ENCODE measurements at regions not wholly inside any gene's neighbourhood (a gene's known extent, or its start where the extent isn't known, plus 50 kb on each side); places are given as distances from the start of the nearest gene placed in this dataset.

DNA sequence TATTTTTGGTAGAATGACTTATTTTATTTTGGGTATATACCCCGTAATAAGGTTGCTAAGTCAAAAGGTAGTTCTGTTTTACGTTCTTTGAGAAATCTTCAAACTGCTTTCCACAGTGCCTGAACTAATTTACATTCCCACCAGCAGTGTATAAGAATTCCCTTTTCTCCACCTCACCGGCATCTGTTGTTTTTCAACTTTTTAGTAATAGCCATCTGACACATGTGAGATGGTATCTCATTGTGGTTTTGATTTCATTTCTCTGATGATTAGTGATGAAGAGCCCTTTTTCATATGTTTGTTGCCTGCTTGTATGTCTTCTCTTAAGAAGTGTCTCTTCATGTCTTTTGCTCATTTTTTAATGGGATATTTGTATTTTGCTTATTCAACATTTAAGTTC lies 215.2 kb upstream of the TFPI start:
- Histone ChIP-seq H3K9me2 (replicated peaks; ENCODE audit: low read length) (no peaks in the 10 kb centered on the region), H3K4me3 (ENCODE audit: low read length) (no peak overlapping the region), H3K9ac (ENCODE audit: low read length) (no peak overlapping the region), H3K9me3 (ENCODE audit: low read length) (no peaks in the 10 kb centered on the region), H3K27me3 (ENCODE audit: low read length) (no peaks in the 10 kb centered on the region), H3K27ac (ENCODE audit: low read length) (no peak overlapping the region), H3K4me1 (ENCODE audit: insufficient read depth, low read length) (peaks cover 6% of the 10 kb centered on the region), H2AFZ (ENCODE audit: low read length) (no peak overlapping the region), H3K4me2 (ENCODE audit: low read length) (no peak overlapping the region), H3K79me2 (ENCODE audit: low read length) (no peaks in the 10 kb centered on the region), H3K36me3 (ENCODE audit: low read depth, low read length) (no peaks in the 10 kb centered on the region), H4K20me1 (ENCODE audit: low read length) (no peaks in the 10 kb centered on the region), H3F3A (ENCODE audit: low read length, unreplicated experiment) (no peaks in the 10 kb centered on the region)
- POLR2A ChIA-PET (ENCODE audit: unreplicated experiment) = no interaction called here
- no peak for DNase-seq
- CTCF ChIA-PET = no interaction called here
- no peak for ATAC-seq
- TF ChIP-seq EZH2phosphoT487 (IDR thresholded peaks at IDR 0.05; ENCODE audit: borderline replicate concordance, low read length) = no peak
- TF ChIP-seq, protein P1, sequence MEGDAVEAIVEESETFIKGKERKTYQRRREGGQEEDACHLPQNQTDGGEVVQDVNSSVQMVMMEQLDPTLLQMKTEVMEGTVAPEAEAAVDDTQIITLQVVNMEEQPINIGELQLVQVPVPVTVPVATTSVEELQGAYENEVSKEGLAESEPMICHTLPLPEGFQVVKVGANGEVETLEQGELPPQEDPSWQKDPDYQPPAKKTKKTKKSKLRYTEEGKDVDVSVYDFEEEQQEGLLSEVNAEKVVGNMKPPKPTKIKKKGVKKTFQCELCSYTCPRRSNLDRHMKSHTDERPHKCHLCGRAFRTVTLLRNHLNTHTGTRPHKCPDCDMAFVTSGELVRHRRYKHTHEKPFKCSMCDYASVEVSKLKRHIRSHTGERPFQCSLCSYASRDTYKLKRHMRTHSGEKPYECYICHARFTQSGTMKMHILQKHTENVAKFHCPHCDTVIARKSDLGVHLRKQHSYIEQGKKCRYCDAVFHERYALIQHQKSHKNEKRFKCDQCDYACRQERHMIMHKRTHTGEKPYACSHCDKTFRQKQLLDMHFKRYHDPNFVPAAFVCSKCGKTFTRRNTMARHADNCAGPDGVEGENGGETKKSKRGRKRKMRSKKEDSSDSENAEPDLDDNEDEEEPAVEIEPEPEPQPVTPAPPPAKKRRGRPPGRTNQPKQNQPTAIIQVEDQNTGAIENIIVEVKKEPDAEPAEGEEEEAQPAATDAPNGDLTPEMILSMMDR (conservative IDR thresholded peaks at IDR 0.05; ENCODE audit: low read depth, low read length) = no peak
- no peak for TF ChIP-seq EZH2 (IDR thresholded peaks at IDR 0.05; ENCODE audit: low read length, unreplicated experiment)
- intact Hi-C loops (cut with micrococcal nuclease) = no loop called here
- no TSS peak for BruUV-seq (replicated peaks)

DNA sequence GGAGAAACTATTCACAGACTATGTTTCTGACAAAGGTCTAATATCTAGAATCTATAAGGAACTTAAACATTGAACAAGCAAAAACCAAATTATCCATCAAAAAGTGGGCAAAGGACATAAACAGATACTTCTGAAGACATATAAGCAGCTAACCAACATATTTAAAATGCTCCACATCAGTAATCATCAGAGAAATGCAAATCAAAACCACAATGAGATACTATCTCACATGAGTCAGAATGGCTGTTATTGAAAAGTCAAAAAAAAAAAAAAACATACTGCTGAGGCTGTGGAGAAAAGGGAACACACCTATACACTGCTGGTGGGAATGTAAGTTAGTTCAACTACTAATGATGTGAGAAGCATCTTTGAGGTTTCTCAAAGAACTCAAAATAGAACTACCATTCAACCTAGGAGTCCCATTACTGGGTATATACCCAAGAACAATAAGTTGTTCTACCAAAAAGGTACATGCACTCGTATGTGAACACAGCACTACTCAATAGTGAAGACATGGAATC lies 220.4 kb upstream of the TFPI start:
- H3K27ac ChIP-seq (ENCODE audit: low read length) = no peak overlapping the region
- intact Hi-C loops (cut with micrococcal nuclease) = no loop called here
- peaks cover 8% of the 10 kb centered on the region for H3K4me1 ChIP-seq (ENCODE audit: insufficient read depth, low read length)
- no peaks in the 10 kb centered on the region for H4K20me1 ChIP-seq (ENCODE audit: low read length)
- TF ChIP-seq EZH2phosphoT487 (IDR thresholded peaks at IDR 0.05; ENCODE audit: borderline replicate concordance, low read length) (no peak), EZH2 (IDR thresholded peaks at IDR 0.05; ENCODE audit: low read length, unreplicated experiment) (no peak)
- TF ChIP-seq, protein P1 (conservative IDR thresholded peaks at IDR 0.05; ENCODE audit: low read depth, low read length) = no peak
- ATAC-seq (peak; percentile 90), DNase-seq (peak; percentile 57)
- H2AFZ ChIP-seq (ENCODE audit: low read length) = no peak overlapping the region
- H3K9ac ChIP-seq (ENCODE audit: low read length) = no peak overlapping the region
- no peaks in the 10 kb centered on the region for H3F3A ChIP-seq (ENCODE audit: low read length, unreplicated experiment)
- peak overlapping the region; percentile 31; the same call in 1 of the 2 replicates for H3K4me2 ChIP-seq (ENCODE audit: low read length)
- no peaks in the 10 kb centered on the region for H3K36me3 ChIP-seq (ENCODE audit: low read depth, low read length)
- no peaks in the 10 kb centered on the region for H3K27me3 ChIP-seq (ENCODE audit: low read length)
- no peak overlapping the region for H3K4me3 ChIP-seq (ENCODE audit: low read length)
- ChIA-PET POLR2A (ENCODE audit: unreplicated experiment) (no interaction called here), CTCF (interaction anchor here (0.6 kb wide), 1 partner anchor 1504 kb away, joined by 4 read pairs; no protein-coding TSS in a partner anchor)
- H3K9me2 ChIP-seq (replicated peaks; ENCODE audit: low read length) = no peaks in the 10 kb centered on the region
- no peaks in the 10 kb centered on the region for H3K9me3 ChIP-seq (ENCODE audit: low read length)
- no peaks in the 10 kb centered on the region for H3K79me2 ChIP-seq (ENCODE audit: low read length)
- BruUV-seq (replicated peaks) = no TSS peak

DNA sequence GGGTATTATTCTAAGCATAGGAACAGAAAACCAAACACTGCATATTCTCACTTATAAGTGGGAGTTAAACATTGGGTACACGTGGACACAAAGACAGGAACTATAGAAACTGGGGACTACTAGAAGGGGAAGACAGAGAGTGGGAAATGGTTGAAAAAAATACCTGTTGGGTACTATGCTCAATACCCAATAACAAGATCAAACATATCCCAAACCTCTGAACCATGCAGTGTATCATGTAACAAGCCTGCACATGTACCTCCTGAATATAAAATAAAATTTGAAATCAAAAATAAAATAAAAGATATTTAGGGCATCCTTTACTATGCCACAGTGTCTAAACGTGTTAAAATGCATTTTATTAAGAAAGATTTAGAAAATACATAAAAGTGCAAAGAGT lies 221.0 kb upstream of the TFPI start:
- no peak overlapping the region for H2AFZ ChIP-seq (ENCODE audit: low read length)
- no peak overlapping the region for H3K4me3 ChIP-seq (ENCODE audit: low read length)
- H3K9ac ChIP-seq (ENCODE audit: low read length) = no peak overlapping the region
- no peaks in the 10 kb centered on the region for H3K9me2 ChIP-seq (replicated peaks; ENCODE audit: low read length)
- intact Hi-C loops (cut with micrococcal nuclease) = no loop called here
- no peaks in the 10 kb centered on the region for H4K20me1 ChIP-seq (ENCODE audit: low read length)
- TF ChIP-seq EZH2 (IDR thresholded peaks at IDR 0.05; ENCODE audit: low read length, unreplicated experiment) = no peak
- TF ChIP-seq EZH2phosphoT487 (IDR thresholded peaks at IDR 0.05; ENCODE audit: borderline replicate concordance, low read length) = no peak
- TF ChIP-seq, protein P1 (conservative IDR thresholded peaks at IDR 0.05; ENCODE audit: low read depth, low read length) = no peak
- H3K79me2 ChIP-seq (ENCODE audit: low read length) = no peaks in the 10 kb centered on the region
- H3K27me3 ChIP-seq (ENCODE audit: low read length) = no peaks in the 10 kb centered on the region
- no peak overlapping the region for H3K27ac ChIP-seq (ENCODE audit: low read length)
- ATAC-seq (no peak), DNase-seq (no peak)
- ChIA-PET POLR2A (ENCODE audit: unreplicated experiment) (no interaction called here), CTCF (no interaction called here)
- no peaks in the 10 kb centered on the region for H3F3A ChIP-seq (ENCODE audit: low read length, unreplicated experiment)
- no peaks in the 10 kb centered on the region for H3K36me3 ChIP-seq (ENCODE audit: low read depth, low read length)
- no peaks in the 10 kb centered on the region for H3K9me3 ChIP-seq (ENCODE audit: low read length)
- no peak overlapping the region for H3K4me2 ChIP-seq (ENCODE audit: low read length)
- no TSS peak for BruUV-seq (replicated peaks)
- H3K4me1 ChIP-seq (ENCODE audit: insufficient read depth, low read length) = peaks cover 8% of the 10 kb centered on the region

All from PC-3 (cell line).